Testis (tissue), 2 donors: ENCODE measurements at regions not wholly inside any gene's neighbourhood (a gene's known extent, or its start where the extent isn't known, plus 50 kb on each side); places are given as distances from the start of the nearest gene placed in this dataset.

ENCODE experiments used
- DNase-seq: peaks from one replicate; pipeline ENCODE4 v3.0.0-alpha.2; 2019
- H3K27ac ChIP-seq, 2 donors: fragments of 200-600 bp; sonication (generic); one replicate each; pipeline ENCODE4 v1.5.1; 2019
- H3K27me3 ChIP-seq: fragments of 200-600 bp; sonication (generic); one replicate; pipeline ENCODE4 v1.5.1; 2019
- H3K36me3 ChIP-seq: fragments of 200-600 bp; sonication (generic); one replicate; pipeline ENCODE4 v1.5.1; 2017; ENCODE audit warnings: low read depth; ENCODE audit errors: missing control alignments
- H3K4me1 ChIP-seq: fragments of 200-600 bp; sonication (generic); one replicate; pipeline ENCODE4 v1.5.1; 2019
- H3K4me3 ChIP-seq, 2 donors: fragments of 200-600 bp; sonication (generic); one replicate each; pipeline ENCODE4 v1.5.1; 2017 to 2019
- H3K9me3 ChIP-seq: fragments of 200-600 bp; sonication (generic); one replicate; pipeline ENCODE4 v1.5.1; 2017
- CTCF ChIP-seq, 3 experiments: fragments of 450-650 bp in 2 of 3; fragments of 200-600 bp in 1 of 3; sonication (generic) in 1 of 3; IDR thresholded peaks; one replicate each; pipeline ENCODE4 v1.5.1; 2016 to 2019; ENCODE audit warnings: antibody characterized with exemption in 3 of 3, mild to moderate bottlenecking in 2 of 3, moderate library complexity in 1 of 3
- POLR2A ChIP-seq: fragments of 450-650 bp; IDR thresholded peaks from one replicate; pipeline ENCODE4 v1.6.1; 2017; ENCODE audit warnings: antibody characterized with exemption, mild to moderate bottlenecking, moderate library complexity
- WGBS, 2 donors: methylation state at CpG; one replicate each; pipeline ENCODE4 v1.1.5; 2018; 5-methylcytosine and 5-hydroxymethylcytosine counted together
- intact Hi-C: fragments of 100-400 bp; cut with DNase I; formaldehyde crosslinking; loops from one replicate; pipeline ENCODE4 v1.15.1; 2023; ENCODE audit warnings: low total_unique reads

- DNase-seq, result no peak
- WGBS, 2 donors, result 68 to 73% methylated on average over 6 of the region's 6 CpGs
- Histone ChIP-seq H3K36me3 (no peaks in the 10 kb centered on the region), H3K4me1 (no peaks in the 10 kb centered on the region), H3K27me3 (no peaks in the 10 kb centered on the region), H3K4me3 (no peak overlapping the region), H3K27ac (no peak overlapping the region), H3K9me3 (no peaks in the 10 kb centered on the region)
- TF ChIP-seq POLR2A, result no peak
- intact Hi-C loops, result no loop called here
These were observed 182.4 kb downstream of the IRX1 start for GRCh38 chr5:3778000-3778550.

- H3K4me3 ChIP-seq, result no peak overlapping the region
- H3K27ac ChIP-seq, result no peak overlapping the region
- H3K27me3 ChIP-seq, result no peaks in the 10 kb centered on the region
- no peaks in the 10 kb centered on the region for H3K4me1 ChIP-seq
- DNase-seq, result no peak
- intact Hi-C loops, result no loop called here
- H3K9me3 ChIP-seq, result no peaks in the 10 kb centered on the region
- 76 to 87% methylated on average over 2 of the region's 2 CpGs for WGBS, 2 donors
- H3K36me3 ChIP-seq, result no peaks in the 10 kb centered on the region
- TF ChIP-seq POLR2A, result no peak
- TF ChIP-seq CTCF (IDR thresholded peaks at IDR 0.05), result no peak
These were observed 183.3 kb downstream of the IRX1 start for GRCh38 chr5:3778945-3779344.

GRCh38 chr5:3780278-3780677 is 184.6 kb downstream of the IRX1 start:
- Histone ChIP-seq H3K27ac (no peak overlapping the region), H3K4me1 (no peaks in the 10 kb centered on the region), H3K27me3 (no peaks in the 10 kb centered on the region), H3K36me3 (no peaks in the 10 kb centered on the region), H3K9me3 (no peaks in the 10 kb centered on the region), H3K4me3 (no peak overlapping the region)
- whole genome bisulfite sequencing, 2 donors, result 78 to 88% methylated on average over 7 of the region's 7 CpGs
- no peak for TF ChIP-seq POLR2A
- no peak for TF ChIP-seq CTCF (IDR thresholded peaks at IDR 0.05)
- intact Hi-C loops, result no loop called here
- no peak for DNase-seq

GRCh38 chr5:3780907-3781306 is 185.3 kb downstream of the IRX1 start:
- no peaks in the 10 kb centered on the region for H3K27me3 ChIP-seq
- no peak for DNase-seq
- no peaks in the 10 kb centered on the region for H3K9me3 ChIP-seq

GRCh38 chr5:3784854-3785253 is 189.2 kb downstream of the IRX1 start:
- Histone ChIP-seq H3K27ac (no peak overlapping the region), H3K4me3 (no peak overlapping the region), H3K36me3 (no peaks in the 10 kb centered on the region), H3K9me3 (no peaks in the 10 kb centered on the region), H3K27me3 (no peaks in the 10 kb centered on the region), H3K4me1 (no peaks in the 10 kb centered on the region)
- no peak for TF ChIP-seq POLR2A
- TF ChIP-seq CTCF (IDR thresholded peaks at IDR 0.05), result no peak
- no peak for DNase-seq
- intact Hi-C loops, result no loop called here
- 66 to 69% methylated on average over 2 of the region's 2 CpGs for WGBS, 2 donors

More at GRCh38 chr5:3780907-3781306, 185.3 kb downstream of the IRX1 start:
- intact Hi-C loops, result no loop called here
- Histone ChIP-seq H3K4me1 (no peaks in the 10 kb centered on the region), H3K4me3 (no peak overlapping the region), H3K36me3 (no peaks in the 10 kb centered on the region), H3K27ac (no peak overlapping the region)
- WGBS, 2 donors, result 87 to 90% methylated on average over 6 to 11 of the region's 11 CpGs
- no peak for TF ChIP-seq POLR2A
- no peak for TF ChIP-seq CTCF (IDR thresholded peaks at IDR 0.05)
